ENCODE measurements at regions not wholly inside any gene's neighbourhood (a gene's known extent, or its start where the extent isn't known, plus 50 kb on each side); places are given as distances from the start of the nearest gene placed in this dataset.
"Not testable (repeated sequence)": the region's sequence is repeated elsewhere in the genome, so short reads cannot be mapped to it uniquely, and the experiment has no call there.

DNA sequence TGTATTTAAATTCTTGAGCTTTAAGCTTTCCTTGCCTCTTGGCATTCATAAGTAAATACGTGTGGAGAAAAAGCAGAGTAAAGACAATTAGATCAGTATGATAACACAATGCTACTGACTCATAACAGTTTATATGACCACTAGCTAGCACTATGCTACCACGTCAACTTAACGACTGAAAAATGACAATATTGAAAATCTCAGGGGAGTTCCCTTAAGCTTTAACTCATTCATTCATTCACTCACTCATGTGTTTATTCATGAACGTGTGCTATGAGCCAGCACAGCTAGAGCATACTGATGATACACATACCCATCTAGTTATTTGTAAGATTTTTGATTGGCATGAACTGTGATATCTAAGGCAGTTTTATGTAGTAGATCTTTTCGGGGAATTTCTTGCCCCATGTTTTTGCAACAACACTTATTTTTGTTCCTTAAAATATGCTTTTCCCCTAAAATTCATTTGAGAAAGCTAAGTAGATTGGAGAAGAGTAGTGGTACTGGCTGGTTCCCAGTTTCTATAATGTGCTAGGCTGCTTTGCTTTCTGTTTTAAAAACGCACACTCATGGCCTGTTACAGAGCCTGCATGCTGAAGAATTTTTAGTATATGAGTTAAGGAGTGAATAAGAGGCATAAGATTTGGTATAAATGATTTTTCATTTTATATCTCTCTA, 57.4 kb upstream of the ACBD5 start:
- ATAC-seq (no peak), DNase-seq (no peak)
- intact Hi-C loops (cut with DNase I, micrococcal nuclease): no loop called here

DNA sequence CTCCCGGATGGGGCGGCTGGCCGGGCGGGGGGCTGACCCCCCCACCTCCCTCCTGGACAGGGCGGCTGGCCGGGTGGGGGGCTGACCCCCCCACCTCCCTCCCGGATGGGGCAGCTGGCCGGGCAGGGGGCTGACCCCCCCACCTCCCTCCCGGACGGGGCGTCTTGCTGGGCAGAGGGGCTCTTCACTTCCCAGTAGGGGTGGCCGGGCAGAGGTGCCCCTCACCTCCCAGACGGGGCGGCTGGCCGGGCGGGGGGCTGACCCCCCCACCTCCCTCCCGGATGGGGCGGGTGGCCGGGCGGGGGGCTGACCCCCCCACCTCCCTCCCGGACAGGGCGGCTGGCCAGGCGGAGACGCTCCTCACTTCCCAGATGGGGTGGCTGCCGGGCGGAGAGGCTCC, 55.7 kb upstream of the ACBD5 start:
- ATAC-seq; DNase-seq; intact Hi-C loops (cut with DNase I, micrococcal nuclease): not testable (repeated sequence)

DNA sequence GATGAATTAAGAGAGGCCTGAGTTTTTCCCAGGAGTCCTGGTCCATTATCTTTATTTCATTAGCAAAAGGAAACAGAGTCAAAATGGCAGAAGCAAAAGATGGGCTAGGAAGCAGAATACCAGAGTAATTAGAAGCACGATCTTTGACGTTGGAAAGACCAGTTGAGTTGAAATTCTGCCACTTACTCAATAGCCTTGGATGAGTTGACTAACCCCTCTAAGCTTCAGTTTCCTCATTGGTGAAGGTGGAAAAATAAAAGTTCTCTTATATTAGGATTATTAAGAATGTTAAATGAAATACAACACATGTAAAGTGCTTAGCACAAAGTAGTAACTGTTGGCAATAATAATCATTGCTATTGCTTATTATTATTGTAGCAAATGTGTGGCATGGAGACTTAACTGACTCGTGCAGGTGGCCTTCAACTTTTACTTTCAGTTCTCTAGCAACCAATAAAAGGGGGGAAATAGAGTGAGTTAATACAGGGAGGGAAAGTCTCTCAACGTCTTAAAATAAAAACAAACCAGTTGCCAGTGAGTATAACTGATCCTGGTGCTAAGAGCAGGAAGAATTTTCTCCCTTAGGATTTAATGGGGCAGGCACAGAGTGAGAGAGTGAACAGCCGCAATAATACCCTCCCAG, 50.8 kb upstream of the ACBD5 start:
- DNase-seq; ATAC-seq; intact Hi-C loops (cut with DNase I, micrococcal nuclease): not testable (repeated sequence)
